Transverse colon (tissue), 3 donors: ENCODE measurements at regions not wholly inside any gene's neighbourhood (a gene's known extent, or its start where the extent isn't known, plus 50 kb on each side); places are given as distances from the start of the nearest gene placed in this dataset.

Experiments used
- POLR2A ChIP-seq: fragments of 450-650 bp; IDR thresholded peaks from one replicate; pipeline ENCODE4 v1.6.1; 2016; ENCODE audit warnings: antibody characterized with exemption, mild to moderate bottlenecking, moderate library complexity
- TF ChIP-seq, protein P1 (sequence below), 5 experiments: fragments of 200-600 bp in 3 of 5; fragments of 450-650 bp in 2 of 5; sonication (generic) in 3 of 5; IDR thresholded peaks; 1 replicate in 2 of 5; 2 replicates in 3 of 5; pipeline ENCODE4 v1.5.1; 2016 to 2017; ENCODE audit warnings: antibody characterized with exemption in 5 of 5, inconsistent platforms in 3 of 5, mild to moderate bottlenecking in 2 of 5, moderate library complexity in 1 of 5

DNA sequence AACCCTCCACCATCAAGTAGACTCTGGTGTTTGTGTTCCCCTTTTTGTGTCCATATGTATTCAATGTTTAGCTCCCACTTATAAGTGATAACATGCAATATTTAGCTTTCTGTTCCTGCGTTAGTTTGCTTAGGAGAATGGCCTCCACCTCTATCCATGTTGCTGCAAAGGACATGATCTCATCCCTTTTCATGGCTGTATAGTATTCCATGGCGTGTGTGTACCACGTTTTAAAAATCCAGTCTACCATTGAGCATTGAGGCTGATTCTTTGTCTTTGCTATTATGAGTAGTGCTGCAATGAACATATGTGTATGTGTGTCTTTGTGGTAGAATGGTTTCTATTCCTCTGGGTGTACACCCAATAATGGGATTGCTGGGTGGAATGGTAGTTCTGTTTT, 140.1 kb downstream of the BASP1 start:
- TF ChIP-seq, protein P1, sequence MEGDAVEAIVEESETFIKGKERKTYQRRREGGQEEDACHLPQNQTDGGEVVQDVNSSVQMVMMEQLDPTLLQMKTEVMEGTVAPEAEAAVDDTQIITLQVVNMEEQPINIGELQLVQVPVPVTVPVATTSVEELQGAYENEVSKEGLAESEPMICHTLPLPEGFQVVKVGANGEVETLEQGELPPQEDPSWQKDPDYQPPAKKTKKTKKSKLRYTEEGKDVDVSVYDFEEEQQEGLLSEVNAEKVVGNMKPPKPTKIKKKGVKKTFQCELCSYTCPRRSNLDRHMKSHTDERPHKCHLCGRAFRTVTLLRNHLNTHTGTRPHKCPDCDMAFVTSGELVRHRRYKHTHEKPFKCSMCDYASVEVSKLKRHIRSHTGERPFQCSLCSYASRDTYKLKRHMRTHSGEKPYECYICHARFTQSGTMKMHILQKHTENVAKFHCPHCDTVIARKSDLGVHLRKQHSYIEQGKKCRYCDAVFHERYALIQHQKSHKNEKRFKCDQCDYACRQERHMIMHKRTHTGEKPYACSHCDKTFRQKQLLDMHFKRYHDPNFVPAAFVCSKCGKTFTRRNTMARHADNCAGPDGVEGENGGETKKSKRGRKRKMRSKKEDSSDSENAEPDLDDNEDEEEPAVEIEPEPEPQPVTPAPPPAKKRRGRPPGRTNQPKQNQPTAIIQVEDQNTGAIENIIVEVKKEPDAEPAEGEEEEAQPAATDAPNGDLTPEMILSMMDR (IDR thresholded peaks at IDR 0.05) = no peak
- TF ChIP-seq POLR2A = no peak
